ENCODE measurements at regions not wholly inside any gene's neighbourhood (a gene's known extent, or its start where the extent isn't known, plus 50 kb on each side); places are given as distances from the start of the nearest gene placed in this dataset.

DNA sequence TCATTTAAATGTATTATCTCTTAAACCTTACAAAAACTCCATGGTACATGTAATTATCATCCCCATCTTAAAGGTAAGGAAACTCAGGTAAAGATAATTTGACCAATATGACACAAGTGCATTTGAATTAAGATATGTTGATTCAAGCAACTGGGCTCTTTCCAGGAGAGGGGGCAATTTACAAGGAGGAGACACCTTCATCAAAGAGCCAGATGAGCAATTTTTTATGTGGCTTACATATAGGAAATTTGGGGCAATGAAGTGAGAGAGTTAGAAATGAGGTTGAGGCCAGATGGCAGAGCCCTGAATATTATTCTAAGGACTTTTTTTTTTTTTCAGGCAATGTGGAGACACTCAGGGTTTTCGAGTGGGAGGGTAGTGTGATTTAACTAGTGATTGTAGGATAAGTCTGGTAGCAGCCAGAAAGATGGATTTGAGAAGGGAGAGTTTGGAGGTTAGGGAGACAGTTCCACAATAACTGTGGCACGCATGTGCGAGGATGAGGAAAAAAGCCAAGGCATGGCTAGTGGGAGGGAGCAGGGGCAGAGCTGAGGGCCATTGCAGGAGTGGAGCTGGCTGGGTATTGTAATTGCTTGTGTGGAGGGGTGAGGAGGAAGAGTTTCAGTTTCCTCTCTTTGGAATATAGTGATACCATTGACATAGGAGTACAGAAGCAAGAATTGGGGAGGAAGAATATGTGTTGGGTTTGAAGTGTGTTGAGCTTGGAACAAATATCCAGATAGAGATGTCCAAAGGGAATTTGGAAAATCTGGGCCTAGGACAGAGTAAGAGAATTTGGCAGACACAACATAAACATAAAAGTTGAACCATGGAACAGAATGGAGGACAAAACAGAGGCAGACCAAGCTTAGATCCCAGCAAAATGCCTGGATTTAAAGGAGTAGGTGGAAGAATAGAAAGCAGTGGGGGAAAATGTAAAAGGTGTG, 72.0 kb downstream of the ACTBL2 start:
- no peak overlapping the region for H3K4me3 ChIP-seq
- H3K36me3 ChIP-seq, result no peaks in the 10 kb centered on the region
- intact Hi-C loops (cut with DNase I; ENCODE audit: low total_unique reads) (no loop called here), in situ Hi-C loops (cut with MboI; ENCODE audit: low sequenced_read_pairs in 4 of 4) (no loop called here)
- TF ChIP-seq, protein P1, sequence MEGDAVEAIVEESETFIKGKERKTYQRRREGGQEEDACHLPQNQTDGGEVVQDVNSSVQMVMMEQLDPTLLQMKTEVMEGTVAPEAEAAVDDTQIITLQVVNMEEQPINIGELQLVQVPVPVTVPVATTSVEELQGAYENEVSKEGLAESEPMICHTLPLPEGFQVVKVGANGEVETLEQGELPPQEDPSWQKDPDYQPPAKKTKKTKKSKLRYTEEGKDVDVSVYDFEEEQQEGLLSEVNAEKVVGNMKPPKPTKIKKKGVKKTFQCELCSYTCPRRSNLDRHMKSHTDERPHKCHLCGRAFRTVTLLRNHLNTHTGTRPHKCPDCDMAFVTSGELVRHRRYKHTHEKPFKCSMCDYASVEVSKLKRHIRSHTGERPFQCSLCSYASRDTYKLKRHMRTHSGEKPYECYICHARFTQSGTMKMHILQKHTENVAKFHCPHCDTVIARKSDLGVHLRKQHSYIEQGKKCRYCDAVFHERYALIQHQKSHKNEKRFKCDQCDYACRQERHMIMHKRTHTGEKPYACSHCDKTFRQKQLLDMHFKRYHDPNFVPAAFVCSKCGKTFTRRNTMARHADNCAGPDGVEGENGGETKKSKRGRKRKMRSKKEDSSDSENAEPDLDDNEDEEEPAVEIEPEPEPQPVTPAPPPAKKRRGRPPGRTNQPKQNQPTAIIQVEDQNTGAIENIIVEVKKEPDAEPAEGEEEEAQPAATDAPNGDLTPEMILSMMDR (IDR thresholded peaks at IDR 0.05 in 4 of 5, conservative IDR thresholded peaks at IDR 0.05 in 1 of 5), result no peak
- TF ChIP-seq POLR2A (IDR thresholded peaks at IDR 0.05), result no peak
- no peak overlapping the region for H3K27ac ChIP-seq
- no peaks in the 10 kb centered on the region for H3K9me3 ChIP-seq
- H3K27me3 ChIP-seq, result no peaks in the 10 kb centered on the region
- ATAC-seq, result no peak
- no peak for DNase-seq
- H3K4me1 ChIP-seq, result peaks cover 7 to 13% of the 10 kb centered on the region in 2 donors

DNA sequence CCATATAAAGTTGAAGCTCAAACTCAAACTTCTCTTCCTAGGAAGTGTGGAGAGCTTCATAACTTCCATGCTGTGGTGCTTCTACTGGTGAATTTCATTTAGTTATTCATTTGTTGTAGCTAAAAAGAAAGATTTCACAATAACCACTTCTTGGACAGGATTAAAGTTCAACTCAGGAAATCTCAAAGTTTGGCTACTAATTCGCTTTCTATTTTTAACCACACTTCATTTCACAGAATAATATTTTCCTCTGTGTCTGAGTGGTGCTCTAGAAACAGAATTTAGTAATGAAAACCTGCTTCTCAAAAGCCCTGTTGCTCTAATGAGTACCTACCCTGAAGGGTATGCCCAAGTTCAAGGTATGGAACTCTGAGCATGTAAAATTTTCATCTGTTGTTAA, 73.9 kb downstream of the ACTBL2 start:
- in situ Hi-C loops (cut with MboI; ENCODE audit: low sequenced_read_pairs in 4 of 4) (no loop called here), intact Hi-C loops (cut with DNase I; ENCODE audit: low total_unique reads) (no loop called here)
- Histone ChIP-seq H3K4me3 (no peak overlapping the region), H3K4me1 (peaks cover 7 to 13% of the 10 kb centered on the region in 2 donors), H3K27ac (peak overlapping the region in 1 of 4 donors; percentile 30), H3K36me3 (no peaks in the 10 kb centered on the region), H3K27me3 (no peaks in the 10 kb centered on the region), H3K9me3 (no peaks in the 10 kb centered on the region)
- peak in 1 of 2 donors; percentile 36 for ATAC-seq
- no peak for DNase-seq
- TF ChIP-seq POLR2A (IDR thresholded peaks at IDR 0.05), result no peak

DNA sequence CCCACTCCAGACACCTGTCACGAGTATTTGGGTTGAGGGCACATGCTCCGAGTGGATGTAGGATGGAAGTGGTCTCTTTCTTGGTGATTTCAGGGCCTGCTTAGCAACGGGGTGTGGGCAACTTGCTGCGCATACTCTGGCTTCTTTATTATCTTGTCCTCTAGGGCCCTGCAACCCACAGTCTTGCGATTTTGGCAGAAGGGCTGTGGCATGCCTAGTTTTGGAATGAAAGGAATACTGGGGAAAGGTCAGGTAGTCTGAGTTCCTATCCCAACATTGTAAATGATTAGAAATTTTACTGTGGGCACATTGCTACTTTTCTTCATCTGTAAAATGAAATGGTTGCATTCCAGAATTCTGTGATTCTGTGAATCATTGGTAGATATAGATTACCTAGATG, 74.3 kb downstream of the ACTBL2 start:
- Histone ChIP-seq H3K4me1 (peaks cover 7 to 13% of the 10 kb centered on the region in 2 donors), H3K4me3 (no peak overlapping the region), H3K27ac (no peak overlapping the region), H3K9me3 (no peaks in the 10 kb centered on the region), H3K27me3 (no peaks in the 10 kb centered on the region), H3K36me3 (no peaks in the 10 kb centered on the region)
- ATAC-seq (no peak), DNase-seq (no peak)
- no peak for TF ChIP-seq POLR2A (IDR thresholded peaks at IDR 0.05)
- TF ChIP-seq, protein P1 (IDR thresholded peaks at IDR 0.05 in 4 of 5, conservative IDR thresholded peaks at IDR 0.05 in 1 of 5), result no peak
- in situ Hi-C loops (cut with MboI; ENCODE audit: low sequenced_read_pairs in 4 of 4) (no loop called here), intact Hi-C loops (cut with DNase I; ENCODE audit: low total_unique reads) (no loop called here)

DNA sequence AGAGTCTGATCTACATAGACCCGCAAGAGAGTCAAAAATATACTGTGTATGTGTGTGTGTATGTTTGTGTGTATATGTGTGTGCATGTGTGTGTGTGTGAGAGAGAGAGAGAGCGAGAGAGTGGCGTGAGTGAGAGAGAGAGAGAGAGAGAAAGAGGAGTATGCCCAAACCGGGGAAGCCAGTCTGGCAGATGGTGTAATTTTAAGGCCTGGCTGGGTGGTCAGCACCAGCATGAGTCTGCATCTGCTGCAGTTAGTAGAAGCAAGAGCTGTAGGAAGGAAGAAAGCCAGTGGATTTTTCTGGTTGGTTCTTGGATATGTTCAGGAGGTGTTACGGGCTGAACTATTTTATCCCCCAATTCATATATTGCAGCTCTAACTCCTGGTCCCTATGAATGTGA, 75.2 kb downstream of the ACTBL2 start:
- Histone ChIP-seq H3K9me3 (no peaks in the 10 kb centered on the region), H3K27ac (no peak overlapping the region)

DNA sequence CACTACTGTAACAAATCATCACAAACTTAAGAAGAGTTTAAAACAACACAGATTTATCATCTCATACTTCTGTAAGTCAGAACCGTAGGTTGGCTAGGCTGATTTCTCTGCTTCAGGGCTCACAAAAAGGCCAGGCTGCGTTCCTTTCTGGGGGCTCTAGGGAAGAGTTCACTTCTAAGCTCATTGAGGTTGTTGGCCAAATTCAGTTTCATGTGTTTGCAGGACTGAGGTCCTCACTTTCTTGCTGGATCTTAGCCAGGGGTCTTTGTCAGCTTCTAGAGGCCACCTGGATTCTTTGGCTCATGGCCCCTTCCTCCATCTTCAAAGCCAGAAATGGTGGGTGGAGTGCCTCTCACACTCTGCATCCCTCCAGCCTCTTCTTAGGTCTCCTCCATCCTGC, 76.0 kb downstream of the ACTBL2 start:
- in situ Hi-C loops (cut with MboI; ENCODE audit: low sequenced_read_pairs in 4 of 4), result no loop called here
- no peak for ATAC-seq
- no peak overlapping the region for H3K27ac ChIP-seq

More for the DNA sequence above, 75.2 kb downstream of the ACTBL2 start:
- Histone ChIP-seq H3K27me3 (no peaks in the 10 kb centered on the region), H3K36me3 (no peaks in the 10 kb centered on the region), H3K4me3 (no peak overlapping the region), H3K4me1 (peaks cover 7 to 13% of the 10 kb centered on the region in 2 donors)
- in situ Hi-C loops (cut with MboI; ENCODE audit: low sequenced_read_pairs in 4 of 4), result no loop called here
- no peak for TF ChIP-seq POLR2A (IDR thresholded peaks at IDR 0.05)
- TF ChIP-seq, protein P1 (IDR thresholded peaks at IDR 0.05 in 4 of 5, conservative IDR thresholded peaks at IDR 0.05 in 1 of 5), result no peak
- intact Hi-C loops (cut with DNase I; ENCODE audit: low total_unique reads), result no loop called here
- ATAC-seq (no peak), DNase-seq (no peak)

More for the DNA sequence above, 76.0 kb downstream of the ACTBL2 start:
- no peaks in the 10 kb centered on the region for H3K9me3 ChIP-seq
- intact Hi-C loops (cut with DNase I; ENCODE audit: low total_unique reads), result no loop called here
- no peaks in the 10 kb centered on the region for H3K36me3 ChIP-seq
- H3K27me3 ChIP-seq, result no peaks in the 10 kb centered on the region
- H3K4me1 ChIP-seq, result peaks cover 7 to 13% of the 10 kb centered on the region in 2 donors
- TF ChIP-seq POLR2A (IDR thresholded peaks at IDR 0.05), result no peak
- TF ChIP-seq, protein P1 (IDR thresholded peaks at IDR 0.05 in 4 of 5, conservative IDR thresholded peaks at IDR 0.05 in 1 of 5), result no peak
- no peak overlapping the region for H3K4me3 ChIP-seq
- DNase-seq, result no peak

All from gastrocnemius medialis (tissue), 4 donors.